ENCODE measurements at regions not wholly inside any gene's neighbourhood (a gene's known extent, or its start where the extent isn't known, plus 50 kb on each side); places are given as distances from the start of the nearest gene placed in this dataset.

- in situ Hi-C loops (cut with HindIII; ENCODE audit: low pct_ligation_motif_present, low pct_unique_long_range_greater_than_20kb, low sequenced_read_pairs) = no loop called here
- no peak for DNase-seq
Observed at GRCh38 chr4:35639929-35640328, 604.4 kb downstream of the ARAP2 start.

DNA sequence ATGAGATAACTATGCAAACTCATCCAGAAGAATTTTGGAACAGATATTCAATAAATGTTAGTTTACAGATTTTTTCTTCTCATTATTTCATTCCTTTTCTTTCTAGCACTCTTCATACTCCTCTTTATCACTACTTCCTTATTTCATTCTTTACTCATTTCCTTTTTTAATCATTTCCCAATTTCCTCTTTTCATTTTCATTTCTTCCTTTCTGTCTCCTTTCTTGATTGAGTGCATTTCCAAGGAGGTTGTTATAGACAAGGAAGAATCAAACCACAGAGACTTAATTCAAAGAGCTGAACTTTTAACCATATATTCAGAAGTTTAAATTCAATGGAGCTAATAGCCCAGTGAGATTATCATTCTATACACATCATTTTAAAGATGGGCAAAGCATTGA, 600.7 kb downstream of the ARAP2 start:
- no peak for DNase-seq

DNA sequence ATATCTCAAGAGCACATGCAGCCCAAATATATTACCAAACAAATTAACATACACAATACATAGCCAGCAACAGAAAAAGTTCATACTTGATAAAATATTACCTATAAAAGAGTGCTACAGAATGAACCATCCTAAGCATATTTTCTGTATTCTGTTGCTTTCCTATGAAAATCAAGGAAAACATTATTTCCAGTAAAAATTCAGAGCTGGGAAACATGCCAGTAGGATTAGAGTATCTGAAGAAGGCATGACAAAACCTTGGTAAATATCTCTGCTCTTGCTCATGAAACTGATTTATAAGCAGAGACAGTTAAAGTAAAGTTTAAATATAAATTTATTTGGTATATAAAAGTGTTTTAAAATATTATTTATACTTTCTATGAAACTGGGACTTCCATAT, 599.7 kb downstream of the ARAP2 start:
- in situ Hi-C loops (cut with HindIII; ENCODE audit: low pct_ligation_motif_present, low pct_unique_long_range_greater_than_20kb, low sequenced_read_pairs) = no loop called here

More for the DNA sequence above, 600.7 kb downstream of the ARAP2 start:
- in situ Hi-C loops (cut with HindIII; ENCODE audit: low pct_ligation_motif_present, low pct_unique_long_range_greater_than_20kb, low sequenced_read_pairs) = no loop called here

GRCh38 chr4:35649011-35649410, 595.3 kb downstream of the ARAP2 start:
- in situ Hi-C loops (cut with HindIII; ENCODE audit: low pct_ligation_motif_present, low pct_unique_long_range_greater_than_20kb, low sequenced_read_pairs) = no loop called here
- DNase-seq = no peak

More for the DNA sequence above, 599.7 kb downstream of the ARAP2 start:
- DNase-seq = no peak

- no peak for DNase-seq
- in situ Hi-C loops (cut with HindIII; ENCODE audit: low pct_ligation_motif_present, low pct_unique_long_range_greater_than_20kb, low sequenced_read_pairs) = no loop called here
Observed at GRCh38 chr4:35649778-35650177, 594.5 kb downstream of the ARAP2 start.

DNA sequence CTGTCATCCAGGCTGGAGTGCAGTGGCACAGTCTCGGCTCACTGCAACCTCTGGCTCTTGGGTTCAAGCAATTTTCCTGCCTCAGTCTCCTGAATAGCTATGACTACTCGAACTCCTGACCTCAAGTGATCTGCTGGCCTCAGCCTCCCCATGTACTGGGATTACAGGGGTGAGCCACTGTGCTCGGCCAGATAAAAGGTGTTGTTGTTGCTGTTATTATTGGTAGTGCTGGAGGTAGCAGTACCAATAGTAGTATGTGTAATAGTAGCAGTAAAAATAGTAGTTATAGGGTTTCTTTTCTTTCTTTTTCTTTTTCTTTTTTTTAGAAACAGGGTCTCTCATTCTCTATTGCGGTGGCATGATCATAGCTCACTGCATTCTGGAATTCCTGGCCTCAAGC, 592.1 kb downstream of the ARAP2 start:
- no peak for DNase-seq
- in situ Hi-C loops (cut with HindIII; ENCODE audit: low pct_ligation_motif_present, low pct_unique_long_range_greater_than_20kb, low sequenced_read_pairs) = no loop called here

- DNase-seq = no peak
- in situ Hi-C loops (cut with HindIII; ENCODE audit: low pct_ligation_motif_present, low pct_unique_long_range_greater_than_20kb, low sequenced_read_pairs) = no loop called here
Observed at GRCh38 chr4:35653451-35653850, 590.9 kb downstream of the ARAP2 start.

DNA sequence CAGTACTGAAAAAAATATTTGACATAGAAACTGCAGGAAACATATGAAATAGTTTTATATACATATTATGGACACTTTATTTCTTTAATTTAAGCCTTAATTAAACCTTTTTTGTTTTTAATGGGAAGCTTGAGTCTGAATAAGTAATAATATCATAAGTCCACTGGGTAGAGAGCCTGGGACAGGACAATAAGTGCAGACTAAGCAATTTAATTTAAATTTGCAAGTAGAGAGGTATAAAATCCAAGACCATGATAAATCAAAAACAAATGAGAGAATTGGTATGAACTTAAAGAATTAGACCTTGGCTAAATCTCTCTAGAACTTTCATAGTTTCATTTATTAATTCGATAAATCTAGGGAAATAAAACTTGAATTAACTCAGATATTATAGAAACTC, 571.2 kb downstream of the ARAP2 start:
- DNase-seq = no peak
- in situ Hi-C loops (cut with HindIII; ENCODE audit: low pct_ligation_motif_present, low pct_unique_long_range_greater_than_20kb, low sequenced_read_pairs) = no loop called here

DNA sequence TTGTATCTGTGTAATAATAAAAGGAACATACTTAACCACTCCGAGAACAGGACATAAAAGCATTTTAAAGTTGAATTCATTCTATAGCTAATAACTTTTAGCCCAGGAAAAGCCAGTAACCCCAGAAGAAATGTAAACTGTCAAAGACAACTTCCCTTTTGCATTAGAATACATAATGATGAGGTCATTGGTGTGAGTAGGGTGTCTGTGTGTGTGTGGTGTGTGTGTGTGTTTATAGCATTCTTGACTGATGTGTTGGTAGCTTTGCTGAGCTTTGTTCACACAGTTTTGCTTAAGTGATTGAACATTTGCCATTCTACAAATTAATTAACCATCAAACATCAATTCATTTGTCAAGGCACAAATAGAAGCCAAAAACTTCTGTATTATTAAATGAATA, 559.6 kb downstream of the ARAP2 start:
- in situ Hi-C loops (cut with HindIII; ENCODE audit: low pct_ligation_motif_present, low pct_unique_long_range_greater_than_20kb, low sequenced_read_pairs) = no loop called here
- no peak for DNase-seq

DNA sequence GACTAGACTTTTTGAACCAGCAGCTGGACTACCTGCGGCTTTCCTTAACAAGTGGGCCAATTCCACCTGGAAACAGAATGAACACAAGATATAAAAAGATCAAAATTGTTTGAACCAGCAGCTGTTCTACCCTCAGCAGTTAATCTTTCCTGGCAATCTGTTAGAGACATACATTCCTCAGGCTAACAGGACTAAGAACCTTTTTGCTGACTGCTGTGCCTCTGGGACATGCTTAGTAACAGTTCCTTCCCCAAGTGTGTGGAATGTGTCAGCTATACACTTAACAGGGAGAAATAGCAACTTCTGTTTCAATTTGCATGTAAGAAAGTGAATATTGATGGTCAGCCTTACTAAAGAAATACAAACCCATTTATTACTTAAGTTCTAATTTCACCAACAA, 554.4 kb downstream of the ARAP2 start:
- in situ Hi-C loops (cut with HindIII; ENCODE audit: low pct_ligation_motif_present, low pct_unique_long_range_greater_than_20kb, low sequenced_read_pairs) = no loop called here
- DNase-seq = no peak

DNA sequence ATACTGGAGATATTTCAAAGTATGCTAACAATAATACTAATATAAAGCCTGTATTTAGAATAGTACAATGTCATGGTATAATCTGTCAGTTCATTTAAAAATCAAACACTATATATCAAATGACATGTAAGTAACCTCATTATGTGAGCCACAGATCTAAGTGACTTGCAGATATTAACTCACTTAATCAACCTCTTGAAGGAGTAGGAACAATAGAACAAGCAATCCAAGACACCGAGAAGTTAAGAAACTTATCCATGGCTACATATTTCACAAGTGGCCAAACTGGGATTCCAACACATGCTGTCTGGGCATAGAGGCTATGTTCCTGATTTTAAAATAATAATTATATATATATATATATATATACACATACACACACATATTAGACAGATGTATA, 554.0 kb downstream of the ARAP2 start:
- in situ Hi-C loops (cut with HindIII; ENCODE audit: low pct_ligation_motif_present, low pct_unique_long_range_greater_than_20kb, low sequenced_read_pairs) = no loop called here
- DNase-seq = no peak

GRCh38 chr4:35695003-35695402, 549.3 kb downstream of the ARAP2 start:
- in situ Hi-C loops (cut with HindIII; ENCODE audit: low pct_ligation_motif_present, low pct_unique_long_range_greater_than_20kb, low sequenced_read_pairs) = no loop called here
- DNase-seq = no peak

- in situ Hi-C loops (cut with HindIII; ENCODE audit: low pct_ligation_motif_present, low pct_unique_long_range_greater_than_20kb, low sequenced_read_pairs) = no loop called here
- no peak for DNase-seq
Observed at GRCh38 chr4:35695421-35695820, 548.9 kb downstream of the ARAP2 start.

DNA sequence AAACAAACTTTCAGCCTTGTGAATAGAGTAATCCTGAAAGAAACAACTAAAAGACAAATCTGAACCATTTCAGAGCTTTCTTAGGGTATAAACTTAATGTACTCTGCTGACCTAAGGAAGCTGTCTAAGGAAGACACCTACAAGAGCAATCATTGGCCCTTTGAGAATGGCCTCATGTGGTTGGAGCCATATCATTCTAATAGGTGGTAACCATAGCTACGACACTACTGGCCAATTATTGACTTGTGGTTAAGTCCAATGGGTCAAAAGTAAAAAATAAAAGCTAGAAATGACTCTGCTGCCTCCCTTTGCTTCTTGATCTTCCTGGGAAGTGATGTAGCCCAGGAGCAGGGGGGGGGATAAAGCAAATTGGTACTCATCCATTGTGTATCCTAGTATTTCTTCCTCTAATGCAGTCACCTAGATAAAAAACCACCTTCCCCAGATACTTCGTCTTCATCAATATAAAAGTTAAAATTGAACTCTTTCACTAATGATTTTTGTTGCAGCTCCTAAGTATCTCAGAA, 547.0 kb downstream of the ARAP2 start:
- peak; percentile 5 for DNase-seq
- in situ Hi-C loops (cut with HindIII; ENCODE audit: low pct_ligation_motif_present, low pct_unique_long_range_greater_than_20kb, low sequenced_read_pairs) = no loop called here

- DNase-seq = no peak
- in situ Hi-C loops (cut with HindIII; ENCODE audit: low pct_ligation_motif_present, low pct_unique_long_range_greater_than_20kb, low sequenced_read_pairs) = no loop called here
Observed at GRCh38 chr4:35700663-35701062, 543.7 kb downstream of the ARAP2 start.

DNA sequence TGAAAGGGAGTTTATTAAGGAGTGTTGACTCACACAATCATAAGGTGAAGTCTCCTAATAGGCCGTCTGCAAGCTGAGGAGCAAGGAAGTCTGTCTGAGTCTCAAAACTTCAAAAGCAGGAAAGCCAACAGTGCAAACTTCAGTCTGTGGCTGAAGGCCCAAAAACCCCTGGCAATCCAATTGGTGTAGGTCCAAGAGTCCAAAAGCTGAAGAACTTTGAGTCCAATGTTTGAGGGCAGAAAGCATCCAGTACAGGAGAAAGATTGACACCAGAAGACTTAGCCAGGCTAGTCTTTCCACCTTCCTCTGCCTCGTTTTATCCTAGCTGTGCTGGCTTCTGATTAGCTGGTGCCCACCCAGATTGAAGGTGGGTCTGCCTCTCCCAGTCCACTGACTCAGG, 535.2 kb downstream of the ARAP2 start:
- DNase-seq = no peak
- in situ Hi-C loops (cut with HindIII; ENCODE audit: low pct_ligation_motif_present, low pct_unique_long_range_greater_than_20kb, low sequenced_read_pairs) = no loop called here

- in situ Hi-C loops (cut with HindIII; ENCODE audit: low pct_ligation_motif_present, low pct_unique_long_range_greater_than_20kb, low sequenced_read_pairs) = no loop called here
- DNase-seq = no peak
Observed at GRCh38 chr4:35710343-35710742, 534.0 kb downstream of the ARAP2 start.

- DNase-seq = no peak
- in situ Hi-C loops (cut with HindIII; ENCODE audit: low pct_ligation_motif_present, low pct_unique_long_range_greater_than_20kb, low sequenced_read_pairs) = no loop called here
Observed at GRCh38 chr4:35711127-35711526, 533.2 kb downstream of the ARAP2 start.

GRCh38 chr4:35723973-35724372, 520.3 kb downstream of the ARAP2 start:
- DNase-seq = no peak
- in situ Hi-C loops (cut with HindIII; ENCODE audit: low pct_ligation_motif_present, low pct_unique_long_range_greater_than_20kb, low sequenced_read_pairs) = no loop called here

DNA sequence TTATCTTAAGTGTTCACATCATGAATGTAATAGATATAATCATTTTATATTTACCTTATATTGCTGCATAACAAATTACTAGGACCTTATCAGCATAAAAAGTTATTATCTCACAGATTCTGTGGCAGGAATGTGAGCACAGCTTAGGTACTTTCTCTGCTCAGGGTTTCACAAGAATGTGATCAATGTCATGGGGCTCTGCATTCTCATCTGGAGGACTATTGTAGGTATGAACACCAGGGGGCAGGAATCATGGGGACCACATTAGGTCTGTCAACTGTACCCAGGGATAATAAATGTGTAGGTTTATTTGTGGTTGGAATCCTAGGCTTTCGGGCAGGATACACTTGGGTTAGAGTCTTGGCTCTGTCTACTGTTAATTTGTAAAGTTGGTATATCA, 519.2 kb downstream of the ARAP2 start:
- peak; percentile 7 for DNase-seq
- in situ Hi-C loops (cut with HindIII; ENCODE audit: low pct_ligation_motif_present, low pct_unique_long_range_greater_than_20kb, low sequenced_read_pairs) = no loop called here

DNA sequence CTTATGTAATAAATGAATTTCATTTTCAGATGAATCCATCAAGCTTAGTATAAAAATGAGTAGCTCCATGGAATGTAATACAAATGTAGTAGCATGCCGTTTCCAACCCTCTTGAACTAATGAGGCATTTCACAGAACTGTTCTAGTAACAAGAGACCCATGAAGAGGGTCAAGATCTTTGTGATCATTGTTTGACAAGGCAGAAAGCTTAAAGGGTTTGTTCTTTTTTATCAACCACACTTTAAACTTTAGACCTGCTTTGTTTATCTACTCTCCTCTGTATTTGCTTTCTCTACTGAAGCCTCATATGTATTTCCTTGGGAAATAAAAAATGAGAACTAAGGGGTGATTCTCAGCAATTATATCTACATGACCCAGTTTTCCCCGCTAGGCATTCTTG, 513.9 kb downstream of the ARAP2 start:
- in situ Hi-C loops (cut with HindIII; ENCODE audit: low pct_ligation_motif_present, low pct_unique_long_range_greater_than_20kb, low sequenced_read_pairs) = no loop called here
- DNase-seq = no peak
